Activated CD4-positive, alpha-beta memory T cell treated with anti-CD3 and anti-CD28 coated beads, Interleukin-2, amount 10 ng/mL, durations not matched to agents 7 days and 5 days (primary cell): ENCODE measurements at regions not wholly inside any gene's neighbourhood (a gene's known extent, or its start where the extent isn't known, plus 50 kb on each side); places are given as distances from the start of the nearest gene placed in this dataset.

Source experiments
- CTCF ChIA-PET: fragments of 350-600 bp; sonication (Branson Sonifier 250); formaldehyde crosslinking; loops from one replicate; lab custom pipeline; 2021; ENCODE audit warnings: antibody characterized with exemption, inconsistent platforms; lab: Charles Lee
- POLR2A ChIA-PET: fragments of 350-600 bp; sonication (Branson Sonifier 250); formaldehyde crosslinking; loops from one replicate; lab custom pipeline; 2021; ENCODE audit warnings: antibody characterized with exemption; lab: Charles Lee
- DNase-seq: peaks from one replicate; pipeline ENCODE4 v3.0.0-alpha.2; 2020
- H3K27ac Mint-ChIP-seq: one replicate; pipeline ENCODE4 v1.8.0; 2021; ENCODE audit warnings: mild to moderate bottlenecking, mixed read lengths
- H3K27me3 Mint-ChIP-seq: one replicate; pipeline ENCODE4 v1.8.0; 2021; ENCODE audit warnings: mixed read lengths
- H3K36me3 Mint-ChIP-seq: one replicate; pipeline ENCODE4 v1.8.0; 2021; ENCODE audit warnings: low read depth, mixed read lengths
- H3K4me1 Mint-ChIP-seq: one replicate; pipeline ENCODE4 v1.8.0; 2021; ENCODE audit warnings: mixed read lengths
- H3K4me3 Mint-ChIP-seq: one replicate; pipeline ENCODE4 v1.8.0; 2021; ENCODE audit warnings: mild to moderate bottlenecking, mixed read lengths
- H3K9me3 Mint-ChIP-seq: one replicate; pipeline ENCODE4 v1.8.0; 2021; ENCODE audit warnings: mixed read lengths

DNA sequence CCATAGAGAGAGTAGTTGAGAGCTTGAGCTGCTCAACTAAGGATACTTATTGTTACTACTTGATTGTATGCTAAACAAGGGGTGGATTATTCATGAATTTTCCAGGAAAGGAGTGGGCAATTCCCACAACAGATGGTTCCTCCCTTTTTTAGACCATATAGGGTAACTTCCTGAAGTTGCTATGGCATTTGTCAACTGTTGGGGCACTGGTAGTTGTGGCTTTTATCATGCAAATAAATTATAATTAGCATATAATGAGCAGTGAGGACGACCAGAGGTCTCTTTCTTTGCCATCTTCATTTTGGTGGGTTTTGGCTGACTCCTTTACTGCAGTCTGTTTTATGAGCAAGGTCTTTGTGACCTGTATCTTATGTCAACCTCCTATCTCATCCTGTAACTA lies 1403.5 kb upstream of the PABPC4L start:
- Mint-ChIP-seq H3K27ac (no peak overlapping the region), H3K4me1 (no peaks in the 10 kb centered on the region), H3K4me3 (no peak overlapping the region), H3K9me3 (no peaks in the 10 kb centered on the region), H3K27me3 (no peaks in the 10 kb centered on the region), H3K36me3 (no peaks in the 10 kb centered on the region)
- CTCF ChIA-PET: no interaction called here
- DNase-seq: no peak
- POLR2A ChIA-PET: no interaction called here

DNA sequence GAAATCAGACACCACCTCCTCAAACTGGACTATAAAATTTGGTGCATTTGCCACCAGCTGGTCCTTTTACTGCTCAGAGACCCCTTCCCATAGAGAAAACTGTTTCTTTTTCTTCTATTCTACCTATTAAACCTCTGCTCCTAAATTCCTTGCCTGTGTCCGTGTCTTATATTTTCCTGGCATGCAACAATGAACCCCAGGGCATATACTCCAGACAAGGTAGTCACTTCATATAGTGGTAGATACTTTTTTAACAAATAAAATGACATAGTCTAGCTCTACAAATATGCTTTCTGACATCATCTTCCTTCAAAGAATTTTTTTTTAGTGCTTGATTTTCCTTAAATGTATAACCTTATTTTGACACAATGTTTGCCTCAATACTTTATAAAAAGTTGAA lies 1402.9 kb upstream of the PABPC4L start:
- CTCF ChIA-PET: no interaction called here
- POLR2A ChIA-PET: no interaction called here
- Mint-ChIP-seq H3K36me3 (no peaks in the 10 kb centered on the region), H3K27me3 (no peaks in the 10 kb centered on the region), H3K9me3 (no peaks in the 10 kb centered on the region), H3K4me3 (no peak overlapping the region), H3K27ac (no peak overlapping the region), H3K4me1 (no peaks in the 10 kb centered on the region)
- DNase-seq: no peak

- no peak for DNase-seq
- H3K4me1 Mint-ChIP-seq: no peaks in the 10 kb centered on the region
- H3K27ac Mint-ChIP-seq: no peak overlapping the region
- no peak overlapping the region for H3K4me3 Mint-ChIP-seq
- POLR2A ChIA-PET: no interaction called here
- peaks cover 3% of the 10 kb centered on the region for H3K9me3 Mint-ChIP-seq
- no peaks in the 10 kb centered on the region for H3K36me3 Mint-ChIP-seq
- CTCF ChIA-PET: no interaction called here
- no peaks in the 10 kb centered on the region for H3K27me3 Mint-ChIP-seq
Observed at GRCh38 chr4:135601351-135601750, 1399.8 kb upstream of the PABPC4L start.

- Mint-ChIP-seq H3K36me3 (no peaks in the 10 kb centered on the region), H3K4me1 (no peaks in the 10 kb centered on the region), H3K27me3 (no peaks in the 10 kb centered on the region), H3K4me3 (no peak overlapping the region), H3K27ac (no peak overlapping the region), H3K9me3 (peaks cover 6% of the 10 kb centered on the region)
- DNase-seq: no peak
- ChIA-PET POLR2A (no interaction called here), CTCF (no interaction called here)
Observed at GRCh38 chr4:135598151-135598550, 1396.6 kb upstream of the PABPC4L start.

- Mint-ChIP-seq H3K27ac (no peak overlapping the region), H3K36me3 (no peaks in the 10 kb centered on the region), H3K27me3 (no peaks in the 10 kb centered on the region), H3K4me3 (no peak overlapping the region), H3K4me1 (no peaks in the 10 kb centered on the region), H3K9me3 (peaks cover 6% of the 10 kb centered on the region)
- POLR2A ChIA-PET: no interaction called here
- CTCF ChIA-PET: no interaction called here
- DNase-seq: no peak
Observed at GRCh38 chr4:135594521-135594920, 1392.9 kb upstream of the PABPC4L start.

DNA sequence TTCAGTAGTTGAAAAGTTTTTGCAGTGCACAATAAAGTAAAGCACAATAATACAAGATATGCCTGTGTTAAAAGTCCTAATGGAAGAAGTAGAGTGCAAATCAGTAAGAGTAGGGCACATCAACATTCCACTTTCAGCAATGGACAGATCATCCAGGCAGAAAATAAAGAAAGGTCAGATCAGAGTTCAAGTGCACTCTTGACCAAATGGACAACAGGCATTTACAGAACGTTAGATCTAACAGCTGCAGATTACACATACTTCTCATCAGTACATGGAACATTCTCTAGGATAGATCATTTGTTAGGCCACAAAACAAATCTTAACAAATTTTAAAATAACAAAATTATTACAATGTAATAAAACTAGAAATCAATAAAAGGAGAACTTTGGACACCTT lies 1373.5 kb upstream of the PABPC4L start:
- Mint-ChIP-seq H3K27ac (no peak overlapping the region), H3K27me3 (no peaks in the 10 kb centered on the region), H3K9me3 (no peaks in the 10 kb centered on the region), H3K4me3 (no peak overlapping the region), H3K36me3 (no peaks in the 10 kb centered on the region), H3K4me1 (no peaks in the 10 kb centered on the region)
- POLR2A ChIA-PET: no interaction called here
- CTCF ChIA-PET: no interaction called here
- no peak for DNase-seq

DNA sequence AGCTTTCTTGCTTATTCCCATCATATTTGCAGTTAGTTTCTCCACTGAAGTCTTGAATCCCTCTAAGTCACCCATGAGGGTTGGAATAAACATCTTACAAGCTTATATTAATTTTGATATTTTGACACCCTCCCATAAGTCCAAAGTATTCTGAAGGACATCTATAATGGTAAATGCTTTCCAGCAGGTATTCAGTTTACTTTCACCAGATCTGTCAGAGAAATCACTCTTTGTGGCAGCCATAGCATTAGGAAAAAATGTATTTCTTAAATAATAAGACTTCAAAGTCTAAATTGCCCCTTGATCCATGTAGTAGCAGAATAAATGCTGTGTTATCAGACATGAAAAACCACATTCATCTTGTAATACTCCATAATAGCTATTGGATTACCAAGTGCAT lies 1371.7 kb upstream of the PABPC4L start:
- Mint-ChIP-seq H3K4me3 (no peak overlapping the region), H3K27me3 (no peaks in the 10 kb centered on the region), H3K27ac (no peak overlapping the region), H3K36me3 (no peaks in the 10 kb centered on the region), H3K4me1 (no peaks in the 10 kb centered on the region), H3K9me3 (no peaks in the 10 kb centered on the region)
- no peak for DNase-seq
- CTCF ChIA-PET: no interaction called here
- POLR2A ChIA-PET: no interaction called here

DNA sequence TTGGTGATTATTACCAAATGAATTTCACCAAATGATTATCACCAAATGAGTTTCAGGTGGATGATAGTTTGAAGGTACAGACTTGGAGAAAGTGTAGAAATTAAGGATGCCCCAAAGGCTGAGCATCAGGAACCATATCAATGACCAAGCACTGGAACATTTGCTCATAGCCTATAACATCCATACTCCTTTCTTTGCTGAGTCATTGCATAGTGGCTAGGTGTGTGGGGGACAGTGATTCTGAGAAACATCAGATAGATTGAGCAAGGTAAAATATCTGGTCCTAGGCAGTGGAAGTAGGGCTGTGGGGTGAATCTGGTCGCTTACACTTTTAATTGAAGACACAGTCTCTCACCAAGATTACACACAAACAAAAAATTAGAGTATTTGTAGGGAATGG lies 1362.5 kb upstream of the PABPC4L start:
- H3K36me3 Mint-ChIP-seq: no peaks in the 10 kb centered on the region
- no peaks in the 10 kb centered on the region for H3K4me1 Mint-ChIP-seq
- ChIA-PET POLR2A (no interaction called here), CTCF (no interaction called here)
- DNase-seq: no peak
- peaks cover 13% of the 10 kb centered on the region for H3K9me3 Mint-ChIP-seq
- no peak overlapping the region for H3K27ac Mint-ChIP-seq
- no peak overlapping the region for H3K4me3 Mint-ChIP-seq
- H3K27me3 Mint-ChIP-seq: no peaks in the 10 kb centered on the region

GRCh38 chr4:135553213-135553612 lies 1351.6 kb upstream of the PABPC4L start:
- no peak for DNase-seq
- ChIA-PET POLR2A (no interaction called here), CTCF (no interaction called here)
- no peak overlapping the region for H3K27ac Mint-ChIP-seq
- no peak overlapping the region for H3K4me3 Mint-ChIP-seq
- H3K27me3 Mint-ChIP-seq: no peaks in the 10 kb centered on the region
- no peaks in the 10 kb centered on the region for H3K9me3 Mint-ChIP-seq
- no peaks in the 10 kb centered on the region for H3K4me1 Mint-ChIP-seq
- no peaks in the 10 kb centered on the region for H3K36me3 Mint-ChIP-seq

- H3K27ac Mint-ChIP-seq: no peak overlapping the region
- H3K36me3 Mint-ChIP-seq: no peaks in the 10 kb centered on the region
- CTCF ChIA-PET: no interaction called here
- H3K4me3 Mint-ChIP-seq: no peak overlapping the region
- DNase-seq: no peak
- POLR2A ChIA-PET: no interaction called here
- no peaks in the 10 kb centered on the region for H3K4me1 Mint-ChIP-seq
- H3K9me3 Mint-ChIP-seq: no peaks in the 10 kb centered on the region
- no peaks in the 10 kb centered on the region for H3K27me3 Mint-ChIP-seq
Observed at GRCh38 chr4:135552131-135552530, 1350.5 kb upstream of the PABPC4L start.

DNA sequence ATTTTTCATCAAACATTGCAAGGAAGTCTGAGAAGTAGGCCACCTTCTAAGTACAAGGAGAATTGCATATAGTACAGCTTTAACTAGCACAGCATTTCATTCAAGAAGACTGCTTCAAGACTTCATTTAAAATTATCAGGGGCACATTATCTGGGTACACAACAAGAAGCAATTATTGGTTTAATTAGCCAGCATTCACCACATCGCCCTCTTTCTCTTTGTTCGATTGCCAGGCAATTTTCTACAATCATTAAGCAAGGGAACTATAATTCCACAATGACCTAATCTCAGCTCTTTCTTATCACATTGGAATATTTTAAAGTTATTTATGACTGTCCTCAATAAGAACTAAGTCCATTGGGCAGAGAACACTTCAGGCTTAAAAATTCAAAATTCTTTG lies 1347.1 kb upstream of the PABPC4L start:
- Mint-ChIP-seq H3K4me3 (no peak overlapping the region), H3K9me3 (no peaks in the 10 kb centered on the region), H3K27ac (no peak overlapping the region), H3K27me3 (no peaks in the 10 kb centered on the region), H3K4me1 (no peaks in the 10 kb centered on the region), H3K36me3 (no peaks in the 10 kb centered on the region)
- CTCF ChIA-PET: no interaction called here
- POLR2A ChIA-PET: no interaction called here
- no peak for DNase-seq

DNA sequence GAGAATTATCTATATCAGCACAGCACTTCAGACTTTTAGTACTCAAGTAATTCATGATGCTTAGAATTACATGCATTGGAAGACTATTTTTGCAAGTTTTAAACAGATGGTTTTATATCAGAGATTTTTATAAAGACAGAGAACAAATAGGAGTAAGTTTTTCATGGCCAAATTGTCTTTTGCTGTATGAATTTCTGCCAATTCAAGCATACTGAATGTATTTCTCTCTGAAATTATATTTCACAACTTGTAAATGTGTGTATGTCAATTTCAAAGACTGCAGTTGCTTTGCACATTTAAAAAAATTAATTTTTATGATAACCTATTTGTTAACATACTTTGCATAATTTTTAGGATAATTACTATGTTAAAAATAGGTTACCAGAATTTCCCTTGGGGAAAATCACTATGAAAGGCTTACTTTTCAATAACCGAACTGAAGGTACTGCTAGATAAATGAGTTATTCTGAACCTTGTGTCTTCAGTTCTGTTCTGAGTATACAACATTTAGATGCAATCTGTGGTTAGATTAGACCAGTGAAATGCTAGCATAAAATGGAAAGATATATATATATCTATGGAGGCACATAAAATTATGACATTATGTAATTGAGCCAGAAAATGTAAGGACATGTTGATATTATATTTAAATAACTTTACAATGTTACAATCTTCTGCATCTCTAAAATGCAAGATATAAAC lies 1344.2 kb upstream of the PABPC4L start:
- H3K9me3 Mint-ChIP-seq: no peaks in the 10 kb centered on the region
- no peak for DNase-seq
- H3K4me3 Mint-ChIP-seq: no peak overlapping the region
- no peaks in the 10 kb centered on the region for H3K36me3 Mint-ChIP-seq
- CTCF ChIA-PET: no interaction called here
- POLR2A ChIA-PET: no interaction called here
- H3K27me3 Mint-ChIP-seq: no peaks in the 10 kb centered on the region
- H3K4me1 Mint-ChIP-seq: no peaks in the 10 kb centered on the region
- H3K27ac Mint-ChIP-seq: no peak overlapping the region

- Mint-ChIP-seq H3K27ac (no peak overlapping the region), H3K9me3 (peaks cover 11% of the 10 kb centered on the region)
Observed at GRCh38 chr4:135538698-135539097, 1337.1 kb upstream of the PABPC4L start.

GRCh38 chr4:135533053-135533452 lies 1331.5 kb upstream of the PABPC4L start:
- Mint-ChIP-seq H3K27me3 (no peaks in the 10 kb centered on the region), H3K9me3 (peaks cover 5% of the 10 kb centered on the region), H3K36me3 (no peaks in the 10 kb centered on the region), H3K4me3 (no peak overlapping the region), H3K4me1 (no peaks in the 10 kb centered on the region), H3K27ac (no peak overlapping the region)
- ChIA-PET POLR2A (no interaction called here), CTCF (no interaction called here)
- DNase-seq: no peak

More at GRCh38 chr4:135538698-135539097, 1337.1 kb upstream of the PABPC4L start:
- CTCF ChIA-PET: no interaction called here
- H3K4me3 Mint-ChIP-seq: no peak overlapping the region
- DNase-seq: no peak
- H3K36me3 Mint-ChIP-seq: no peaks in the 10 kb centered on the region
- POLR2A ChIA-PET: no interaction called here
- H3K4me1 Mint-ChIP-seq: no peaks in the 10 kb centered on the region
- H3K27me3 Mint-ChIP-seq: no peaks in the 10 kb centered on the region
